Cardiac muscle cell (in vitro differentiated cells and primary cell): ENCODE measurements at regions not wholly inside any gene's neighbourhood (a gene's known extent, or its start where the extent isn't known, plus 50 kb on each side); places are given as distances from the start of the nearest gene placed in this dataset.

Experiments used
- DNase-seq, 2 donors: peaks; one replicate each; pipeline versions ENCODE4 v3.0.0 to v3.0.0-alpha.2; 2010 to 2017; ENCODE audit warnings: low read depth in 1 of 2, low spot score in 1 of 2
- H3K27ac ChIP-seq: fragments of 200-600 bp; sonication (generic); 2 replicates; pipeline ENCODE4 v1.5.1; 2016
- H3K27me3 ChIP-seq: fragments of 200-600 bp; sonication (generic); 2 replicates; pipeline ENCODE4 v1.6.0; 2016; ENCODE audit warnings: control low read depth
- H3K36me3 ChIP-seq: fragments of 200-600 bp; sonication (generic); 2 replicates; pipeline ENCODE4 v1.5.1; 2016; ENCODE audit warnings: control low read depth
- H3K4me1 ChIP-seq: fragments of 200-600 bp; sonication (generic); 2 replicates; pipeline ENCODE4 v1.8.1; 2017; ENCODE audit warnings: low read depth, mild to moderate bottlenecking, mixed run types
- H3K4me3 ChIP-seq: fragments of 200-600 bp; sonication (generic); 2 replicates; pipeline ENCODE4 v1.5.1; 2016; ENCODE audit warnings: mild to moderate bottlenecking
- H3K9me3 ChIP-seq: fragments of 200-600 bp; sonication (generic); 2 replicates; pipeline ENCODE4 v1.5.1; 2017; ENCODE audit warnings: low read depth, mild to moderate bottlenecking, control low read depth
- TF ChIP-seq, protein P1 (sequence below): IDR thresholded peaks from 2 replicates; pipeline ENCODE4 v1.5.1; 2012; ENCODE audit warnings: low read depth, mild to moderate bottlenecking, low read length

DNA sequence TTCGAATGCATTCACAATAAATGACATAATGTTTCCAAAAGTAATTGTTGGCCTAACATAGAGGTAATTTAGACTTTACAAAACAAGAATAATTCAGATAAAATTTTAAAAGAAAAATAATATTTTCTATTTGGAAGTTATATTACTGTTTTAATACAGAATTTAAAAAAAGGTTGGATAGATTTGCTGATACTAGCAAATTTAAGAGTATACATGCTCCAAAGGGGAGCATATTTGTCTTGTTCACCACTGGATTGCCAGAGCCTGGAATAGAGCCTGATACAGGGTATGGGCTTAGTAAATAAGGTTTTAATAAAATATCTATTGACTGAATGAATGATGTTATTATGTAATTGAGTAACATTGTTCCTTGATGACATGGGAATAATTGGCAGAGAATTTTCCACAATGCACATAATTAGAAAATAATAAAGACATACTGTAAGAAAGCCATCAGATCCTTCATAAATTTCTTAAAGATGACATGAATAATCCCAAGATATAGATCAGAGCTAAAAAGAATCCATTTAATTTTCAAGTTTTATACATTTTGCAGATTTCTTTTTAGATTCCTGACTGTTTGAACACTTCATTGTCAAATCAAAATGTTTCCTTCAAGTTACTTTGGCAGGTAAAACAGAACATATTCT is 305.3 kb downstream of the SLC6A15 start:
- DNase-seq: no peak
- Histone ChIP-seq H3K27ac (no peak overlapping the region), H3K9me3 (no peaks in the 10 kb centered on the region), H3K4me3 (no peak overlapping the region), H3K4me1 (no peaks in the 10 kb centered on the region), H3K27me3 (no peaks in the 10 kb centered on the region), H3K36me3 (no peaks in the 10 kb centered on the region)
- TF ChIP-seq, protein P1, sequence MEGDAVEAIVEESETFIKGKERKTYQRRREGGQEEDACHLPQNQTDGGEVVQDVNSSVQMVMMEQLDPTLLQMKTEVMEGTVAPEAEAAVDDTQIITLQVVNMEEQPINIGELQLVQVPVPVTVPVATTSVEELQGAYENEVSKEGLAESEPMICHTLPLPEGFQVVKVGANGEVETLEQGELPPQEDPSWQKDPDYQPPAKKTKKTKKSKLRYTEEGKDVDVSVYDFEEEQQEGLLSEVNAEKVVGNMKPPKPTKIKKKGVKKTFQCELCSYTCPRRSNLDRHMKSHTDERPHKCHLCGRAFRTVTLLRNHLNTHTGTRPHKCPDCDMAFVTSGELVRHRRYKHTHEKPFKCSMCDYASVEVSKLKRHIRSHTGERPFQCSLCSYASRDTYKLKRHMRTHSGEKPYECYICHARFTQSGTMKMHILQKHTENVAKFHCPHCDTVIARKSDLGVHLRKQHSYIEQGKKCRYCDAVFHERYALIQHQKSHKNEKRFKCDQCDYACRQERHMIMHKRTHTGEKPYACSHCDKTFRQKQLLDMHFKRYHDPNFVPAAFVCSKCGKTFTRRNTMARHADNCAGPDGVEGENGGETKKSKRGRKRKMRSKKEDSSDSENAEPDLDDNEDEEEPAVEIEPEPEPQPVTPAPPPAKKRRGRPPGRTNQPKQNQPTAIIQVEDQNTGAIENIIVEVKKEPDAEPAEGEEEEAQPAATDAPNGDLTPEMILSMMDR: no peak

GRCh38 chr12:84605983-84606382 is 306.6 kb downstream of the SLC6A15 start:
- H3K36me3 ChIP-seq: no peaks in the 10 kb centered on the region
- H3K9me3 ChIP-seq: no peaks in the 10 kb centered on the region
- no peak overlapping the region for H3K4me3 ChIP-seq
- H3K27ac ChIP-seq: no peak overlapping the region
- H3K27me3 ChIP-seq: no peaks in the 10 kb centered on the region
- TF ChIP-seq, protein P1: no peak
- no peaks in the 10 kb centered on the region for H3K4me1 ChIP-seq
- no peak for DNase-seq

- no peak for DNase-seq
- H3K4me3 ChIP-seq: no peak overlapping the region
- no peak overlapping the region for H3K27ac ChIP-seq
- H3K36me3 ChIP-seq: no peaks in the 10 kb centered on the region
- no peaks in the 10 kb centered on the region for H3K9me3 ChIP-seq
- TF ChIP-seq, protein P1: no peak
- no peaks in the 10 kb centered on the region for H3K4me1 ChIP-seq
- no peaks in the 10 kb centered on the region for H3K27me3 ChIP-seq
Measured at GRCh38 chr12:84604551-84604950, 308.0 kb downstream of the SLC6A15 start.

DNA sequence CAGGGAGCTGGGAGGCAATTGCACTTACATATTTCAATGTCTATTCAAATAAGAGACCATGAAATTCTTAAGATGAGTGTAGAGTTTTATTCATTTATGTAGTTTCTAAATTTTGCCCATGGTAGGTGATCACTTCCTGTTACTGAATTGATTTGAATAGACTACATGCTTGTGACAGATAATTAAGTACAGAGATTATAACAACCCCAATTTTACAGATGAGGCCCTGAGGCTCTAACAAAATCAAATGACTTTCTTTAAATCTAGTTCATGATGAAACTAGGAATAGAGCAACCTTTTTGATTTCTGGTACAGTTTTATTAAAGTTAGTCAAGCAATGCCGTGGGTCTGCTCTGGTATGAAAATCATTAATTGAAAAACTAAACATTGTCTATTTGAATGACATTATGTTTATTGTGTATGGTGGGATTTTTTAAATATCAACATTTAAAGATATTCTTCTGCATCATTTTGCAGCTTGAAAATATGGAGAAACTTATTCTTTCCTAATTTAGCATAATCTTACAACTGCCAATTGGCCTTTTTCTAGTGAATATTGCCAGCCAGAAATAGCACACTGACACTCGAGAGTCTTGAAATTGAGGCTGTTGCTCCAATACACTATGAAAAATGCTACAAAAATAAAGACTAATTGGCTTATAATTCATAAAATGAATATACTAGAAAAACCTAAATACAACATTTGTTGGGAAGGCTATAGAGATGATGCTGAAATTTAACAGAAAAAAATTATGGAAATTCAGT is 308.9 kb downstream of the SLC6A15 start:
- no peaks in the 10 kb centered on the region for H3K9me3 ChIP-seq
- no peak overlapping the region for H3K4me3 ChIP-seq
- H3K27ac ChIP-seq: no peak overlapping the region
- TF ChIP-seq, protein P1: no peak
- H3K27me3 ChIP-seq: no peaks in the 10 kb centered on the region
- no peaks in the 10 kb centered on the region for H3K4me1 ChIP-seq
- no peak for DNase-seq
- no peaks in the 10 kb centered on the region for H3K36me3 ChIP-seq

- H3K27me3 ChIP-seq: no peaks in the 10 kb centered on the region
- no peaks in the 10 kb centered on the region for H3K36me3 ChIP-seq
- no peak overlapping the region for H3K27ac ChIP-seq
- H3K9me3 ChIP-seq: no peaks in the 10 kb centered on the region
- no peak for DNase-seq
- no peak overlapping the region for H3K4me3 ChIP-seq
- no peaks in the 10 kb centered on the region for H3K4me1 ChIP-seq
- TF ChIP-seq, protein P1: no peak
Measured at GRCh38 chr12:84601483-84601882, 311.1 kb downstream of the SLC6A15 start.
